Spleen (tissue), 7 donors: ENCODE measurements at regions not wholly inside any gene's neighbourhood (a gene's known extent, or its start where the extent isn't known, plus 50 kb on each side); places are given as distances from the start of the nearest gene placed in this dataset.

Experiments
- POLR2A ChIP-seq, 3 donors: fragments of 450-650 bp; IDR thresholded peaks; one replicate each; pipeline ENCODE4 v1.5.1; 2017; ENCODE audit warnings: antibody characterized with exemption in 3 of 3, mild to moderate bottlenecking in 1 of 3
- TF ChIP-seq, protein P1 (sequence below), 11 experiments: fragments of 200-600 bp in 7 of 11; fragments of 450-650 bp in 4 of 11; sonication (generic) in 4 of 11; IDR thresholded peaks in 8 of 11; conservative IDR thresholded peaks in 3 of 11; 1 replicate in 7 of 11; 2 replicates in 4 of 11; pipeline versions ENCODE4 v1.4.0 to v1.8.0; 2016 to 2021; ENCODE audit warnings: antibody characterized with exemption in 11 of 11, inconsistent platforms in 4 of 11, mild to moderate bottlenecking in 1 of 11
- donor health status: DM: no; HTN: no; CAD: no; lungs with moderate emphysema.
- donor health status: DM: no; HTN: no; CAD: no.
- donor health status: DM: no; HTN: no; CAD: no.

GRCh38 chr11:70885281-70886231 lies 366.8 kb downstream of the SHANK2 start:
- no peak for TF ChIP-seq POLR2A (IDR thresholded peaks at IDR 0.05)
- TF ChIP-seq, protein P1, sequence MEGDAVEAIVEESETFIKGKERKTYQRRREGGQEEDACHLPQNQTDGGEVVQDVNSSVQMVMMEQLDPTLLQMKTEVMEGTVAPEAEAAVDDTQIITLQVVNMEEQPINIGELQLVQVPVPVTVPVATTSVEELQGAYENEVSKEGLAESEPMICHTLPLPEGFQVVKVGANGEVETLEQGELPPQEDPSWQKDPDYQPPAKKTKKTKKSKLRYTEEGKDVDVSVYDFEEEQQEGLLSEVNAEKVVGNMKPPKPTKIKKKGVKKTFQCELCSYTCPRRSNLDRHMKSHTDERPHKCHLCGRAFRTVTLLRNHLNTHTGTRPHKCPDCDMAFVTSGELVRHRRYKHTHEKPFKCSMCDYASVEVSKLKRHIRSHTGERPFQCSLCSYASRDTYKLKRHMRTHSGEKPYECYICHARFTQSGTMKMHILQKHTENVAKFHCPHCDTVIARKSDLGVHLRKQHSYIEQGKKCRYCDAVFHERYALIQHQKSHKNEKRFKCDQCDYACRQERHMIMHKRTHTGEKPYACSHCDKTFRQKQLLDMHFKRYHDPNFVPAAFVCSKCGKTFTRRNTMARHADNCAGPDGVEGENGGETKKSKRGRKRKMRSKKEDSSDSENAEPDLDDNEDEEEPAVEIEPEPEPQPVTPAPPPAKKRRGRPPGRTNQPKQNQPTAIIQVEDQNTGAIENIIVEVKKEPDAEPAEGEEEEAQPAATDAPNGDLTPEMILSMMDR (IDR thresholded peaks at IDR 0.05 in 8 of 11, conservative IDR thresholded peaks at IDR 0.05 in 3 of 11) = no peak
